SK-MEL-5 (cell line): ENCODE measurements at regions not wholly inside any gene's neighbourhood (a gene's known extent, or its start where the extent isn't known, plus 50 kb on each side); places are given as distances from the start of the nearest gene placed in this dataset.

Experiments
- DNase-seq: peaks from one replicate; pipeline ENCODE4 v3.0.0-alpha.2; 2016; ENCODE audit warnings: low read depth, low spot score
- in situ Hi-C: cut with HindIII; loops from 2 replicates; pipeline ENCODE4 v1.10.0; 2016; ENCODE audit warnings: low sequenced_read_pairs, high pct_unique_total_duplicates, low pct_unique_long_range_greater_than_20kb

DNA sequence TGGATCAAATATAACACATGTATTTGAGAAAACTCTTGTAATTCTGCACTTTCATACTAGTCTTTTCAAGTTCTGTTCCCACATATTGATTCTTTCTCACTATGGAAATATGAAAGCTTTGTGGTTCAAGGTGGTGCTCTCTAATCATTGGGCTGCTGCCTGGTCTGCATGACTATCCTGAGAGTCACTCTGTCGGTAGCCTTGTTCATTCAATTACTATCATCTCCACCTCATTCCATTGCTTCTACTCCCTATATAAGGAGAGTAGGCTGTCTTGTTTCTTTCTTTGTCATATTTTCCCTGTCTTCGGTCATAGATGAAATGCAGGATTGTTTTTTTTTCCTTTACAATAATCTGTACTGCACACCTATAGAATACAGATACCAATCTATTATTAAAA lies 341.4 kb upstream of the ACTBL2 start:
- no peak for DNase-seq
- in situ Hi-C loops: no loop called here

DNA sequence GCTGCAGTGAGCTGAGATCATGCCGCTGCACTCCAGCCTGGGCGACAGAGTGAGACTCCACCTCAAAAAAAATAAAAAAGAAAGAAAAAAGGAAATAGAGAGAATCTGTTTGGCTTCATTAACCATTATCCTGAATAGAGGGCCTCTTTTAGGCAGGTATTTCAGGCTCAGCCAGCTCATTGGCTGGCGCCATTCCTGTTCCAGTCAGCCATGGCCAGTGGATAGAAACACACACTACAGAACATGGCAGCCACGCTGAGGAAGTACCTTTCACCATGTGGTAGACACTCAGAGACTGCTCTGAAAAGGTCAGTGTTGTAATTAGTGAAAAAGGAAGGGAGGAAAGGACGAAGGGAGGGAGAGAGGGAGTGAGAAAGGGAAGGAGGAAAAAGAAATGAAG lies 340.0 kb upstream of the ACTBL2 start:
- DNase-seq: no peak
- in situ Hi-C loops: no loop called here

DNA sequence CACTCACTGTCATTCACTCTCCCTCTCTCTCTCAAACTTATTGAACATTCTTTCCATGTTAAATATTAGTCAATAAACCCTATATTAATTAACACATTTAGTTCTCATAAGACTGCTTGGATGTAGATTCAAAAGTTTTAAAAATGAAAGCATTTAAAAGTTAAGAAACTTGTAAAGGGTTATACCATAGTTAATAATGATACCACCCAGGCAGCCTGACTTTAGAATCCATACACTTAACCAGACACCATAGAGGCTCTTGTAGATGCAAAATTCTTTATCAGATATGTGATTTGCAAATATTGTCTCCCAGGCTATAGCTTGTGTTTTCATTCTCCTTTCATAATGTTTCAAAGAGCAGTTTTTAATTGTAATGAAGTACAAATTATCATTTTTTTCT lies 335.8 kb upstream of the ACTBL2 start:
- DNase-seq: no peak
- in situ Hi-C loops: no loop called here

DNA sequence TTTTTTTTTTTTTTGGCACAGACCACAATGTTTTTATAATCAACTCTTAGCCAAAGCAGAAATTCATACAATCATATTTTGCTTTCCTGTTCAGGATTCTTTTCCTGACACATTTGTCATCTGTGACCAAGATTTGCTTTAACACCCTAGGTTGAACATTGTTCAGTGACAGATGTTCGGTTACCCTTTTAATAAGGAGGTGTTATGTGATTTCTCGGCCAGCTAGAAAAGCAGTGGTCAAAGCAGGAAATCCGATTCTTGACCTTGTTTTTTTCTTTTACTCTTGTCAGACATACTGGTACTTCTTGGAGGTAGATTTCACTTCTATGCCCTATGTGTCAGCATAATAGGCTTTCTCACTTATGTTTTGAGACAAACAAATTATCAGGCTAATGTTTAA lies 335.3 kb upstream of the ACTBL2 start:
- in situ Hi-C loops: no loop called here
- DNase-seq: no peak

DNA sequence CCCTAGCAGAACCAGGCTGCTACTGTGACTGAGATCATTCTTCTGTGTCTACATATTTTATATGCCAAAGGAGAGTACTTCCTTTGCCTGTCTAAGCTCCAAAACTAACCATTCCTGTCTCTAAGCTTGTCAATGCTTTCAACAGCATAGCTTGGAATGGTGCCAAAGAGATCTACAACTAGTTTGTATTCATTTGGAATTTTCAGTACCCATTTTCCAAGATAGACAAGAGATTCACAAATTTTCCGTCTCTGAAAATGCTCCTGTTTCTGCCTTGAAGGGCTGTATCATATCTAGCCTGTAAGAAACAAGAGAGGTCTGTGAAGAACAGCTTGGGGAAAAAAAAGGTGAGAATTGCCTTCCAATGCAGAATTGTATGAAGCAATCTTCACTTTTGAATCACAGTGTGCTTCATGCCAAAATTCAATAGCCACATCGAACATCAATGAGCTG lies 334.4 kb upstream of the ACTBL2 start:
- in situ Hi-C loops: no loop called here
- no peak for DNase-seq

DNA sequence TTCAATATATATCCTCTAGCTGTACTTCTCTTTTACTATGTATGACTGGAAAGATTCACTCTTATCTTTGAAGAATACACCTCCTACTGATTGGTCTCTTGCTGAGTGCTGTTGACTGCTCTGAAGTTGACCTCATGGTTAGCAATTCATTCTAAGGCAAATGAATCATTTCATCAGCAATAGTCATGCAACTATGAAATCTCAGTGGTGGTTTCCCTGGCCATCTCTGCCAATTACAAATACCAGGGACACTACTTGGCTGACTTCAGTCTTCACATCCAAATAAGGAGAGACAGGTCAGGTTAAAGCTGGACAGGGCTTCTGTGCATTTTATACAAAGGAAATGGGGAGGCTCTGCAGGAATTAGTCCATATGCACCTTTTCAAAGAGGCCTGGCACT lies 333.5 kb upstream of the ACTBL2 start:
- in situ Hi-C loops: no loop called here
- DNase-seq: no peak

DNA sequence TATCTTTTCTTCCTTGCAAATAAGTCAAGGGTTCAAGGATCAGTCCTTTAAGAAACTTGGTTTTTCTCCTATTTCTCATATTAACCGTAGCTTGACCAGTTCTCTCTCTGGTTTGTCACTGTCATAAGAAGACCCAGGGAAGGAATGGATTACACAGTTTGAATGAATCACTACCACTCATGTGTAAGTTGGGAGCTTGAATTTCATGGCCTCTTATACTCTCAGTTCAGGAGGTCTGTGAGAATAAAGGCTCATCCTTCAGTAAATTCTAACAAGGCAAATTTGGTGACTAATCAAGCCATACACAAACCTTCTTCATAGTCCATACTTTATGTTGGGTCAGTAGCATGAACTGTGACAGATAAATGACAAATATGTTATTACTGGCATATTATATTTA lies 323.1 kb upstream of the ACTBL2 start:
- DNase-seq: no peak
- in situ Hi-C loops: no loop called here

DNA sequence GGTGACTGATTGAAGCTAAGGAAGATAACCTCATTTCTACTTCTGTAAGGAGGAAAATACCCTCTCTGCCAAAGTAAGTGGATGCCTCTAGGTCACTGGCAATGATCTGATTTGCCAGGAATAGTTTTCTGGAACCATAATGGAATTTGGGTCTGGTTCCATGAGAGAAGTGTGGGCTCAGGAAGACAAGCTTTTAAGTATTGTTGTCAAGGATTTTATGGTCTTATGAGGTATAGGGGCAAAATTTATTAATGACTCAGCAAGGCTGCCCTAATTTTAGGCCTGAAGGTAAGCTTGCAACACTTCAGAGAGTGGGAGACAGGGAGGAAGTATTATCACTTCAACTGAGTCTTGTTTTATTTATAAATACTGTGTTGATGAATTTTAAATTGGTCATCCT lies 322.6 kb upstream of the ACTBL2 start:
- DNase-seq: no peak
- in situ Hi-C loops: no loop called here

DNA sequence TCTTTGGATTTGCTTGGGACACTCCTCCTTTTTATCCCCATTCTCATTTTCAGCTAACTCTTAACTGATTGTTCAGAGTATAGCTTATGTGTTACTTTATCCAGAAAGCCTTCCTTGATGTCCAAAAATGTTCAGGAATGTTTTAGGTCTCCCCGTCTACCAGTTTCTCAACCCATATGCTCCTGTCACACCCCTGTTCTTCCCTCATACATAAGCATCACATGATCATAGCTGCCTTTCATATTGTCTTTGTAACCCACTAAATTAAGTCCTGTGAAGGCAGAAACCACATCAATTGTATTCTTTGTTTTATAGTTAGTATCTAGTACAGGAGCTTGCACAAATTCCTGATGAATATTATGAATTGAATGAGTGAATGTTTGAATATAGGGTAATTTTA lies 321.9 kb upstream of the ACTBL2 start:
- in situ Hi-C loops: no loop called here

DNA sequence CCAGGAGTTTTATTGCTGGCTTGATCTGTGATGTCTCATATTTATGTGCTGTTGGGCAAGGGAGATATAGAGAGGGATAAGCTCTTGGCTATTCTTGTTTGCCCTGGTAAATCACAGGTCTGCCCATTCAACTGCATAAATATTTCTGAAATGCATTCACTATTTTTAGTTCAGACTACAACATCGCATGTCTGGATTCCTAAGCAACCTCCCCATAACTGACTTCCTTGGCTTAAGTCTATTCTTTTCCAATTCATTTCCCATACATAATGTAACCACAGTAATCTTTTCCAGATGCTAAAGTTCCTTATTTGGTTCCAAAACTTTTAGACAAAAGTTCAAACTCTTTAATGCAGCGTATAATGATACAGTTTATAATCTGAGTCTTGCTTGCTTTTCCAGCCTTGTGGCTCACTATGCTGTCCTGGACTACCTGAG lies 321.4 kb upstream of the ACTBL2 start:
- no peak for DNase-seq
- in situ Hi-C loops: no loop called here

More for the DNA sequence above, 321.9 kb upstream of the ACTBL2 start:
- DNase-seq: no peak

DNA sequence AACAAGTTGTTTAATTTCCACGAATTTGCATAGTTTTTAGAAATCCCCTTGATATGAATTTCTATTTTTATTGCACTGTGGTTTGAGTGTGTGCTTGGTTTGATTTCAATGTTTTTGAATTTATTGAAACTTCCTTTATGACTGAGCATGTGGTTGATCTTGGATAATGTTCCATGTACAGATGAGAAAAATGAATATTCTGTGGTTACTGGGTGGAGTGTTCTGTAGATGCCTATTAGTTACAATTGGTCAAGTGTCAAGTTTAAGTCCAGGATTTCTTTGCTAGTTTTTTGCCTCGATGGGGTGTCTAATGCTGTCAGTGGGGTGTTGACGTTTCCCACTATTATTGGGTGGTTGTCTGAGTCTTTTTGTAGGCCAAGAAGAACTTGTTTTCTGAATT lies 319.5 kb upstream of the ACTBL2 start:
- in situ Hi-C loops: no loop called here
- no peak for DNase-seq

DNA sequence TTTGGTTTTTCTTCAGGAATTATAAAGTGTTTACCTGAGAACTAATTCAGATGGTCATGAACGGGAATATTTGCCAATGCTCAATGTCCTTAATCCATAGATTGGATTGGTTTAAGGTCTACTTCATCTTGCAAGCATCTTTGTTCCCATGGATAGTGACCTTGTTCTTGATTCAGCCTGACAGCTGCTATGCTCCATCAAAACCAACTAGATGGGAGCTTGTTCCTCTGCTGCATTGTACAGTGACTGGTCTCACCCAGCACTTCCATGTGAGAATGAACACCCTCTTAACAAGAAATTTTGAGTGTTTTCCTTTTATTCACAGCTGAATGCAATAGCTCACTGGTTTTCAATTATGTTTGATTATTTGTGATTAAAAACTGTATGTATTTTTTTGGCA lies 312.6 kb upstream of the ACTBL2 start:
- DNase-seq: no peak
- in situ Hi-C loops: no loop called here

DNA sequence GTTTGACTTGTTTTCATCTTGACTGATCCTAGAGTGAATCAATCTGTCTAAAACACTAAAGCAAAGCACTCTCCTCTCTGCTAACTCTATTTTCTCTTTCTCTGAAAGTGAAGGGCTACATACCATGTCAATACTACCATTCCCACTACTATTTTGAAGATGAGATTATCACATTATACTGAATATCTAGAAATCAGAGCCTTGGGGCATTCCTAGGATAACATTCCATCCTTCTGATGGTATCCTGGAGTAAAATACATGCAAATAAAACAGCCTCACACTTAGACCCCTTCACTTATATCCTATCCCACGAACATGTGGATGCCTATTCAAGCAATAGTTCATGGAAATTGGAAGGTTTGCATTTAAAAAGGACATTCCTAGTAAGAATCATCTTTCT lies 309.3 kb upstream of the ACTBL2 start:
- in situ Hi-C loops: no loop called here
- DNase-seq: no peak

DNA sequence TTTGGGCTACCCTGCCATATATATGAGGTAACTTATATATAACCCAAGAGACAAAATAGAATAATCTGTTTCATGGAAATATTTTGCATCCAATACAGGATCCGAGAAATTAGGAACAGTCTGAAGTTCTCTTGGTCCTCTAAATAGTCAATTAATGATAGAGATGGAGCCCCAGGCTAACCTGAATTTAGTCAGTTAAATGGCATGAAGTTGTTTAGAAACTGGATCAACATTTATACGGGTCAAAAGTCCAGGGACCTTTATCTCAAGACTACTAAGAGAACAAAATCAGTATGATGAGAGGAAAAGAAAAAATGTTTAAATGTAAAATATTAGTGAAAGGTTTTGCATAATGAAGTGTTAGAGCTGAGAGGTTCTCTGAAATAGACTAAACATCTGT lies 303.3 kb upstream of the ACTBL2 start:
- no peak for DNase-seq
- in situ Hi-C loops: no loop called here

DNA sequence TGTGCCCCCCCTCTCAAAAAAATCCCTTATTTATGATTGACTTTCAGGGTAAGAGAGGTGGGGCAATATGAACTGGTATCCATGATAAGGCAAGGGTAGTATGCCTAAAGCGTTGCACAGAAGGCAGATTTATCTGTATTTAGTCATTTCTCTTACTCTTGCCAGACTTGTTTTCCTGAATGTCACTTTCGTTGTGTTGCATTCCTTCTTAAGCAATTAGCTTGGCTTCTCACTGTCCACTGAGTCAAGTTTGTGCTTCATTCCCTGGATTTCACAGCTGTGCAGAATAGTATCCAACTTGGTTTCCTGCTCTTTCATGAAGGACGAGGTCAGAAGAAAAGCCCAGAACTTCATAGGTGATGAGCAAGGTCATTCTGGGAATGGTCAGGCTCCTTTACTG lies 301.5 kb upstream of the ACTBL2 start:
- in situ Hi-C loops: no loop called here
- DNase-seq: no peak

DNA sequence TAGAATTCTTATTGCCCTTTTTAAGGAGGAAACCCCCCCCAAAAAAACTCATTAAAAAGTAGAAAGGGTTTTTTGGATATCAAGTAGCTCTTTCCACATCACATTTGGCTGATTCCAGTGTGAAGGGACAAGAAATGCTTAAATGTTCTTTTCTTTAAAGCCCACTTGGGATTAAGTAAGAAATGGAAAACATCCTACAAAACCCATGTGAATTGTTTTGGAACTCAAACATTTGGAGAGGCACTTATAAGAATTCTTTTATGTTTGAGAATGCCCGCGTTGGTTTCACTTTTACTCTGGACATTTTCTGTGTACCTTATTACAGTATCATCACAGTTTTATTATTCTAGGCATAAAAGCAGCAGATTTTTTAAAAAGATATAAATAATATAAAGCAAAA lies 301.1 kb upstream of the ACTBL2 start:
- in situ Hi-C loops: no loop called here
- no peak for DNase-seq

DNA sequence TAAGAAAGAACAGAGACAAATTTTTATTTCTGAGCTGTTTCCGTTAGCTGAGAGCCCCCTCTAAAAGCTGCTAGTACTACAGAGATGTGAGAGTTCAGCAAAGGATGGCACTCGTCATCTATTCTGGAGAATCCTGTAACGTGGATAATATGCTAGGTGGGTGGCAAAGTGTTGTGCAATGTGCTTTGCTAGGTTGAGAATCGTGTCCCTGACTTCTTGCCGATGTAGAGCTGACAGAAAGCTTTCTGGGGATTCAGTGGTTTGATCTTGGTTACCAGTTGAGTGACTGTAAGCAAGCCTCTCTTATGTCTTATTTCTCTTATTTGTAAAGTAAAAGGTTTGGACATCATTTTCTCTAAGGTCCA lies 298.3 kb upstream of the ACTBL2 start:
- in situ Hi-C loops: no loop called here
- DNase-seq: no peak

DNA sequence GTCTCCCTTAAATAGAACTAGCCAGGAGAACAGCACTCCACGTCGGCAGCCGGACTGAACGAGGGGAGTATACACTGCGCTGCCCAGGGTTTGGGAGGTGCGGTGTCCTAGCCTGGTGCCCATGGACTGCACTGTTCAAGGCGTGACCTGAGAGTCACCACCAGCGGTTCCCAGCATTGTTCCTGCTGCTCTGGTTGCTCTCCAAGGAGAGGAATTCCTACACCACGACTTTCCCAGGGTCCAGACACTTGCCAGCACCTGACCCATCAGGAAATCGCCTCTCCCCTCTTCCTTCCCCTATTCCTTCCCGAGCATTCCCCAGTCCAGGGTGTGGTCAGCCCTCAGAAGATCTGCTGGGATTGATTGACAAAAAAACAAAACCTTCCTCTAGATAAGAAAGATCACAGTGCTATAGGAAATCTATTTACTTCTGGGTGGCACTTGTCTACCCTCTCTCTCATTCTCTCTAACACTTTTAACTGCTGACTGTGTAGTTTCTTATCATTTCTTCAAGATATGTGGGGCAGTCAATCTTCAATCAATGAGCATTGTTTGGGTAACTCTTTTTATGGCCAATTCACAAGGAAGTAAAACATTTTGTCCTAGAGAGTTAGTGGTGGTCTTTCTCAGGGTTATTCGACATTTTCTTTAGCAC lies 297.8 kb upstream of the ACTBL2 start:
- no peak for DNase-seq
- in situ Hi-C loops: no loop called here

DNA sequence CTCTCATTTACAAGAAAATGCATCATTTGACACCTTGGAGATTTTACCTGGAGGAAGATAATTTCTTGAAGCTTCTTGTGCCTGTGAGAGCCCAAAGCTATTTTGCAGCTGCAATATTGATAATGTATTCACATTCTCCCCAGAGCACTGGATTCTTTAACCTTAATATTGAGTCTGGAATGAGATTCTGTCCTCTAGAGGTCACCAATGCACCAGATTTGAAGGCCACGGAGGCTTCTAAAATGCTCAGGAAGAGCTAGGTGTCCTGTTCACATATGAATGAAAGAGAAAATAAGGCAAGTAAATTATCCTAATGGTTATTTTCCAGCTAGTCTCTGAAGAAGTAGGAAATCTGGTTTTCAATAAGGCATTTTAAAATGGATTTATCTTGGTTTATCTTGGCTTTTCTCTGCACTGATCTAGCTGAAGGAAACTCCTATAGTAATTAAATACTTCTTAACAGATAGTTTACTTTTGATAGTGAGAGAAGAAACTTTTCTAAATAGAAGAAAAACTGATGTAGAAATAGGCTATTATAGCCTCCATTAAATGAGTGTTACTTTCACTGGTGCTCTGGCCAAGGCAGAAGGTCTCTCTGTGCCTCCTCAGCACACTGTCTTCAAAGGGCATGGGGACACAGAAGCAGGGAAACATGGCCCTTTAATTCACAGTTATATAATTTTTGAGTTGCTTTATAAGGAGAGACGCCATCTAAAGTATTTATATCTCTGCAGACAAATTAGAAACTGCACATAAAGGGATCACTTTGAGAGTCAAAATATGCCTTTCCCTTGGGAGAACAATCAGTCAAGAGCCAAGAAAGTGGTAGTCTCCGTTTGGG lies 297.0 kb upstream of the ACTBL2 start:
- in situ Hi-C loops: no loop called here
- peak; percentile 83 for DNase-seq
